ENCODE measurements at regions not wholly inside any gene's neighbourhood (a gene's known extent, or its start where the extent isn't known, plus 50 kb on each side); places are given as distances from the start of the nearest gene placed in this dataset.

DNA sequence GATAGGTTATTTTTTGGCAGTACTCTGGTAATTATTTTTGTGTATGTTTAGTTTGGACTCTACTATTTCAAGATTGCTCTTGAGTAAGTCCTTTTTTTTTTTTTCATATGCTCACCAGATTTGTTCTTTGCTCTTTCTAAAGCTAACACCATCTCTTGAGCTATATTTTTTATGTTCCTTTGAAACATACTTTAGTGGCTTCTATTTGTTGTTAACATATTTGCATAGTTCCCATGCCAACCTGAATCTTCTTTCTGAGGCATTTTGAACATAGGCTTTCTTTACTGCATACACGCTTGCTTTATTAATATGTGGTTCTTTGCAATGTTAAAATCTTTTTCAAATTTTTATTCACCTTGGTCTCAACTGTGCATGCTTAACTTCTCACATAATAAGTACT is 1644.9 kb downstream of the SUCLG1 start:
- TF ChIP-seq, protein P1, sequence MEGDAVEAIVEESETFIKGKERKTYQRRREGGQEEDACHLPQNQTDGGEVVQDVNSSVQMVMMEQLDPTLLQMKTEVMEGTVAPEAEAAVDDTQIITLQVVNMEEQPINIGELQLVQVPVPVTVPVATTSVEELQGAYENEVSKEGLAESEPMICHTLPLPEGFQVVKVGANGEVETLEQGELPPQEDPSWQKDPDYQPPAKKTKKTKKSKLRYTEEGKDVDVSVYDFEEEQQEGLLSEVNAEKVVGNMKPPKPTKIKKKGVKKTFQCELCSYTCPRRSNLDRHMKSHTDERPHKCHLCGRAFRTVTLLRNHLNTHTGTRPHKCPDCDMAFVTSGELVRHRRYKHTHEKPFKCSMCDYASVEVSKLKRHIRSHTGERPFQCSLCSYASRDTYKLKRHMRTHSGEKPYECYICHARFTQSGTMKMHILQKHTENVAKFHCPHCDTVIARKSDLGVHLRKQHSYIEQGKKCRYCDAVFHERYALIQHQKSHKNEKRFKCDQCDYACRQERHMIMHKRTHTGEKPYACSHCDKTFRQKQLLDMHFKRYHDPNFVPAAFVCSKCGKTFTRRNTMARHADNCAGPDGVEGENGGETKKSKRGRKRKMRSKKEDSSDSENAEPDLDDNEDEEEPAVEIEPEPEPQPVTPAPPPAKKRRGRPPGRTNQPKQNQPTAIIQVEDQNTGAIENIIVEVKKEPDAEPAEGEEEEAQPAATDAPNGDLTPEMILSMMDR (IDR thresholded peaks at IDR 0.05), result no peak
- TF ChIP-seq POLR2A (IDR thresholded peaks at IDR 0.05), result no peak

All from heart left ventricle (tissue), 13 donors.